ENCODE measurements at regions not wholly inside any gene's neighbourhood (a gene's known extent, or its start where the extent isn't known, plus 50 kb on each side); places are given as distances from the start of the nearest gene placed in this dataset.

DNA sequence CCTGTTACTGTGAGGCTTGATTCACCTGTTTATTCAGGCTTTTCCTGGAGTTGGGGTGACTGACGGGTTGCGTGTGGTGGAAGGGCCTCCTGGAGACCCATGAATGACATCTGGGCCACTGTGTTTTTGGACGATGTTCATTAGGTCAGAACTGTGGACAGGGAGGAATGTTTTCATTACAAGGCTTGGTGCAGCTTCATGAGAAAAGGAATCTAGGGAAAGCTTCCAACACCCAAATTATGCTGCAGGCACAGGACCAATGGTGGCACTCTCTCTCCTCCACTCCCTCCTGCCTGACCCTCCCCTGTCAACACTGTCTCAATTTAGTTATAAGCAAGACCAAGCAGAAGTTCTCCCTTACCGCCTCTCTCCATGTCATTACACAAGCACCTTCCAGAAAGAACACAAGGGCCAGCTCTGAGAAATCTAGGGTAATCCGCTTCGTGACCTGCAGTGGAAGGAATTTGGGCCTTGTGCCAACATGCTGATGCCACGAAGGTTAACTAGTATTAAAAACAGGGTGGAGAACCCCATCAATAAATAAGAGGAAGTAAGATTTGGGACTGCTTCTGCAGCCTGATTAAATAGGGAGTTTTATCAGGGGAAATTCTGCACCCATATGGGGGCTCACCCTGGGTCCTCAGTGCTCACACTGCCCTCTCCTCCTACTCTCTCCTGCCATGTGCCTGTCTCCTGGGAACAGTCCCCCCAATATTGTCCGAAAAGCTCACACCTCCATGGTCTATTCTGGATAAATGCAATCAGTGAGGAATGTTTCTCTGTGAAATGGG lies 200.3 kb downstream of the KTN1 start:
- TF ChIP-seq, protein P1, sequence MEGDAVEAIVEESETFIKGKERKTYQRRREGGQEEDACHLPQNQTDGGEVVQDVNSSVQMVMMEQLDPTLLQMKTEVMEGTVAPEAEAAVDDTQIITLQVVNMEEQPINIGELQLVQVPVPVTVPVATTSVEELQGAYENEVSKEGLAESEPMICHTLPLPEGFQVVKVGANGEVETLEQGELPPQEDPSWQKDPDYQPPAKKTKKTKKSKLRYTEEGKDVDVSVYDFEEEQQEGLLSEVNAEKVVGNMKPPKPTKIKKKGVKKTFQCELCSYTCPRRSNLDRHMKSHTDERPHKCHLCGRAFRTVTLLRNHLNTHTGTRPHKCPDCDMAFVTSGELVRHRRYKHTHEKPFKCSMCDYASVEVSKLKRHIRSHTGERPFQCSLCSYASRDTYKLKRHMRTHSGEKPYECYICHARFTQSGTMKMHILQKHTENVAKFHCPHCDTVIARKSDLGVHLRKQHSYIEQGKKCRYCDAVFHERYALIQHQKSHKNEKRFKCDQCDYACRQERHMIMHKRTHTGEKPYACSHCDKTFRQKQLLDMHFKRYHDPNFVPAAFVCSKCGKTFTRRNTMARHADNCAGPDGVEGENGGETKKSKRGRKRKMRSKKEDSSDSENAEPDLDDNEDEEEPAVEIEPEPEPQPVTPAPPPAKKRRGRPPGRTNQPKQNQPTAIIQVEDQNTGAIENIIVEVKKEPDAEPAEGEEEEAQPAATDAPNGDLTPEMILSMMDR (IDR thresholded peaks at IDR 0.05), result no peak
- no peak for TF ChIP-seq POLR2AphosphoS5 (IDR thresholded peaks at IDR 0.05)
